GM21529 (cell line): ENCODE measurements at regions not wholly inside any gene's neighbourhood (a gene's known extent, or its start where the extent isn't known, plus 50 kb on each side); places are given as distances from the start of the nearest gene placed in this dataset.

Experiments used
- ATAC-seq: cut with Tn5 transposase; IDR thresholded peaks from one replicate; pipeline ENCODE4 v1.9.1; 2021; ENCODE audit not compliant: unreplicated experiment

- no peak for ATAC-seq
Observed at GRCh38 chr4:35464964-35465528, 779.3 kb downstream of the ARAP2 start.

- no peak for ATAC-seq
Observed at GRCh38 chr4:35491093-35491492, 753.2 kb downstream of the ARAP2 start.

- no peak for ATAC-seq
Observed at GRCh38 chr4:35493977-35494376, 750.3 kb downstream of the ARAP2 start.

- ATAC-seq, result no peak
Observed at GRCh38 chr4:35494955-35495354, 749.4 kb downstream of the ARAP2 start.

GRCh38 chr4:35500812-35501211 lies 743.5 kb downstream of the ARAP2 start:
- ATAC-seq, result no peak

- no peak for ATAC-seq
Observed at GRCh38 chr4:35503435-35503834, 740.9 kb downstream of the ARAP2 start.

GRCh38 chr4:35506161-35506560 lies 738.2 kb downstream of the ARAP2 start:
- ATAC-seq, result no peak

- ATAC-seq, result no peak
Observed at GRCh38 chr4:35511851-35512250, 732.5 kb downstream of the ARAP2 start.

GRCh38 chr4:35516102-35516501 lies 728.2 kb downstream of the ARAP2 start:
- ATAC-seq, result no peak

- no peak for ATAC-seq
Observed at GRCh38 chr4:35520059-35520458, 724.3 kb downstream of the ARAP2 start.

GRCh38 chr4:35521682-35522081 lies 722.6 kb downstream of the ARAP2 start:
- ATAC-seq, result no peak

GRCh38 chr4:35525192-35525978 lies 718.9 kb downstream of the ARAP2 start:
- no peak for ATAC-seq

GRCh38 chr4:35526456-35526855 lies 717.9 kb downstream of the ARAP2 start:
- ATAC-seq, result no peak

GRCh38 chr4:35534962-35535361 lies 709.4 kb downstream of the ARAP2 start:
- ATAC-seq, result no peak

GRCh38 chr4:35538807-35539206 lies 705.5 kb downstream of the ARAP2 start:
- ATAC-seq, result no peak

- ATAC-seq, result no peak
Observed at GRCh38 chr4:35539404-35540055, 704.8 kb downstream of the ARAP2 start.

GRCh38 chr4:35541146-35541887 lies 703.0 kb downstream of the ARAP2 start:
- ATAC-seq, result no peak

- no peak for ATAC-seq
Observed at GRCh38 chr4:35541888-35542213, 702.5 kb downstream of the ARAP2 start.

- ATAC-seq, result no peak
Observed at GRCh38 chr4:35548921-35549320, 695.4 kb downstream of the ARAP2 start.

GRCh38 chr4:35556387-35556786 lies 687.9 kb downstream of the ARAP2 start:
- ATAC-seq, result no peak

GRCh38 chr4:35559559-35560365 lies 684.6 kb downstream of the ARAP2 start:
- ATAC-seq, result no peak
